Fibroblast of pulmonary artery (primary cell): ENCODE measurements at regions not wholly inside any gene's neighbourhood (a gene's known extent, or its start where the extent isn't known, plus 50 kb on each side); places are given as distances from the start of the nearest gene placed in this dataset.
"Not testable (repeated sequence)": the region's sequence is repeated elsewhere in the genome, so short reads cannot be mapped to it uniquely, and the experiment has no call there.

Source experiments
- DNase-seq: peaks from one replicate; pipeline ENCODE4 v3.0.0-alpha.2; 2010; ENCODE audit warnings: low read depth
- H3K4me3 ChIP-seq: replicated peaks from 2 replicates; pipeline ENCODE4 v1.5.1; 2011; ENCODE audit warnings: low read depth, mild to moderate bottlenecking, control low read depth, low read length, moderate library complexity
- CTCF ChIP-seq: IDR thresholded peaks from 2 replicates; pipeline ENCODE4 v1.5.1; 2011; ENCODE audit warnings: mild to moderate bottlenecking, control low read depth, low read length, inconsistent platforms; ENCODE audit errors: missing control alignments

GRCh38 chr13:107790397-107790796 is 424.9 kb downstream of the LIG4 start:
- no peak for DNase-seq
- no peak overlapping the region for H3K4me3 ChIP-seq
- TF ChIP-seq CTCF, result no peak

- TF ChIP-seq CTCF, result no peak
- DNase-seq, result no peak
- no peak overlapping the region for H3K4me3 ChIP-seq
Measured at GRCh38 chr13:107788464-107789165, 426.7 kb downstream of the LIG4 start.

- not testable (repeated sequence) for DNase-seq
Measured at GRCh38 chr13:107782646-107783045, 432.7 kb downstream of the LIG4 start.

GRCh38 chr13:107778094-107778493 is 437.2 kb downstream of the LIG4 start:
- no peak for TF ChIP-seq CTCF
- DNase-seq, result no peak
- H3K4me3 ChIP-seq, result no peak overlapping the region

More at GRCh38 chr13:107782646-107783045, 432.7 kb downstream of the LIG4 start:
- H3K4me3 ChIP-seq, result not testable (repeated sequence)

GRCh38 chr13:107770541-107770940 is 444.8 kb downstream of the LIG4 start:
- DNase-seq, result no peak
- H3K4me3 ChIP-seq, result no peak overlapping the region
- no peak for TF ChIP-seq CTCF

GRCh38 chr13:107767119-107767518 is 448.2 kb downstream of the LIG4 start:
- DNase-seq, result no peak
- no peak for TF ChIP-seq CTCF
- H3K4me3 ChIP-seq, result no peak overlapping the region

GRCh38 chr13:107765724-107766401 is 449.5 kb downstream of the LIG4 start:
- no peak overlapping the region for H3K4me3 ChIP-seq
- no peak for TF ChIP-seq CTCF
- peak; percentile 10 for DNase-seq
